ENCODE measurements at regions not wholly inside any gene's neighbourhood (a gene's known extent, or its start where the extent isn't known, plus 50 kb on each side); places are given as distances from the start of the nearest gene placed in this dataset.

GRCh38 chr5:153900703-153901395, 137.9 kb downstream of the FAM114A2 start:
- TF ChIP-seq EP300 (IDR thresholded peaks at IDR 0.05) = no peak
- no peak for TF ChIP-seq CTCF (IDR thresholded peaks at IDR 0.05)

Data from sigmoid colon (tissue), 4 donors.